ENCODE measurements at regions not wholly inside any gene's neighbourhood (a gene's known extent, or its start where the extent isn't known, plus 50 kb on each side); places are given as distances from the start of the nearest gene placed in this dataset.
"Not testable (repeated sequence)": the region's sequence is repeated elsewhere in the genome, so short reads cannot be mapped to it uniquely, and the experiment has no call there.

DNA sequence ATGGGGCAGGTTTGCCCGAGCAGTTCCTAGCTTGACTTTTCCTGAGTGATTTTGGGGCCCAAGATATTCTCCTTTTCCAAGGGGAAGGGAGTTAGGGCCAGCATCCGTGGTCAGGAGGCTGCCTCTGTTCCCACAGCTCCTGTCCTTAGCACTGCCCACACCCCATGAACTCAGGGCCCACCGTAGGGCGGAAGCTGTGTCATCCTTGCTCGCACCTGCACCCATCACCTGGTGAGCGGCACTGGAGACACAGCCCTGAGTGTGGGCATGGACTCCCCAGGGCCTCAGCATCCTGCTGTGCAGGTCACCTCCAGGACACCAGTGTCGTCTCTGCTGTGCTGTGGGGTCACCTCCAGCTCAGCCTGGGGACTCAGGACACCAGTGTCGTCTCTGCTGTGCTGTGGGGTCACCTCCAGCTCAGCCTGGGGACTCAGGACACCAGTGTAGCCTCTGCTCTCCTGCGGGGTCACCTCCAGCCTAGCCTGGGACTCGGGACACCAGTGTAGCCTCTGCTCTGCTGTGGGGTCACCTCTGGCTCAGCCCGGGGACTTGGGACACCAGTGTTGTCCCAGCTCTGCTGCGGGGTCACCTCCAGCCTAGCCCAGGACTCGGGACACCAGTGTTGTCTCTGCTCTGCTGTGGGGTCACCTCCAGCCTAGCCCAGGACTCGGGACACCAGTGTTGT, 322.9 kb downstream of the ADGRD1 start:
- no peaks in the 10 kb centered on the region for H3K36me3 ChIP-seq (replicated peaks in 1 of 2)
- intact Hi-C loops (cut with DNase I), result no loop called here
- no peak overlapping the region for H3K4me3 ChIP-seq
- DNase-seq, result no peak
- 82 to 92% (median 84%) methylated on average over 6 to 14 of the region's 14 CpGs for WGBS, 4 donors
- H3K4me1 ChIP-seq (replicated peaks in 1 of 2), result no peaks in the 10 kb centered on the region
- no peaks in the 10 kb centered on the region for H3K27me3 ChIP-seq
- TF ChIP-seq, protein P1, sequence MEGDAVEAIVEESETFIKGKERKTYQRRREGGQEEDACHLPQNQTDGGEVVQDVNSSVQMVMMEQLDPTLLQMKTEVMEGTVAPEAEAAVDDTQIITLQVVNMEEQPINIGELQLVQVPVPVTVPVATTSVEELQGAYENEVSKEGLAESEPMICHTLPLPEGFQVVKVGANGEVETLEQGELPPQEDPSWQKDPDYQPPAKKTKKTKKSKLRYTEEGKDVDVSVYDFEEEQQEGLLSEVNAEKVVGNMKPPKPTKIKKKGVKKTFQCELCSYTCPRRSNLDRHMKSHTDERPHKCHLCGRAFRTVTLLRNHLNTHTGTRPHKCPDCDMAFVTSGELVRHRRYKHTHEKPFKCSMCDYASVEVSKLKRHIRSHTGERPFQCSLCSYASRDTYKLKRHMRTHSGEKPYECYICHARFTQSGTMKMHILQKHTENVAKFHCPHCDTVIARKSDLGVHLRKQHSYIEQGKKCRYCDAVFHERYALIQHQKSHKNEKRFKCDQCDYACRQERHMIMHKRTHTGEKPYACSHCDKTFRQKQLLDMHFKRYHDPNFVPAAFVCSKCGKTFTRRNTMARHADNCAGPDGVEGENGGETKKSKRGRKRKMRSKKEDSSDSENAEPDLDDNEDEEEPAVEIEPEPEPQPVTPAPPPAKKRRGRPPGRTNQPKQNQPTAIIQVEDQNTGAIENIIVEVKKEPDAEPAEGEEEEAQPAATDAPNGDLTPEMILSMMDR (IDR thresholded peaks at IDR 0.05), result no peak
- TF ChIP-seq POLR2A (IDR thresholded peaks at IDR 0.05), result no peak
- H3K27ac ChIP-seq, result no peak overlapping the region
- no peaks in the 10 kb centered on the region for H3K9me3 ChIP-seq (replicated peaks in 1 of 3)

DNA sequence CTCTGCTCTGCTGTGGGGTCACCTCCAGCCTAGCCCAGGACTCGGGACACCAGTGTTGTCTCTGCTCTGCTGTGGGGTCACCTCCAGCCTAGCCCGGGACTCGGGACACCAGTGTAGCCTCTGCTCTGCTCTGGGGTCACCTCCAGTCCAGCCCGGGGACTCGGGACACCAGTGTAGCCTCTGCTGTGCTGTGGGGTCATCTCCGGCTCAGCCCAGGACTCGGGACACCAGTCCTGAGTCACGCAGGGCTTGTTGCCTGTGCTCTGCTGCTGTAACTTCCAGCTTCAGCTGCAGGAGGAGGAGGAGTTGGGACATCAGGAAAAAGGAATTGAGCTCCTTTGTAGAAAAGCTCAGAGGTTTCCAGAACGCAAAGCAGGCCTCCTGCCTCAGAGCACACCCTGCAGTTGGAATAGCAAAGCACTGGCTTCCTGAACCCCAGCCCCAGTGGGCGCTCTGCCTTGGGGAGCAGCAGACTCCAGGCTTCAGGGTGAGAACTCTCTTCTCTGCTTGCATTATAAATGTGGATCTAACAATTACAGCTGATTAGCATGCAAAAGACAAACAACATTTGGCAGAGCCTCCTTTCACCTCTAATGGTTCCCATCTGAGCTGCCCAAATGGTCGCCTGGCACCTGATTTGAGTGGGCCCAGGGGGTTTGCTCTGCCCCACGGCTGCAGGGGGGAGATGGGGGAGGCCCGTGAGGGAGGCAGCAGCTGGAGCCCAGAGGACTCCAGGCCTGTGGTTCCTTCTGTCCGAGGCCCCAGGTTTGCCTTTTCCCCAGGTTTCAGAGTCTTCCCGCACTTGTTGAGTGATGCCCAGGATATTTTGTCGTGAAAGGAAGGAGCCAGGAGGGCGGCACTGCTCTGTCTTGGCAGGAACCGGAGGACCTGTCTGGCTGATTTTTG, 323.7 kb downstream of the ADGRD1 start:
- H3K9me3 ChIP-seq (replicated peaks in 1 of 3); H3K4me1 ChIP-seq (replicated peaks in 1 of 2); H3K27me3 ChIP-seq; H3K27ac ChIP-seq; H3K4me3 ChIP-seq; intact Hi-C loops (cut with DNase I); H3K36me3 ChIP-seq (replicated peaks in 1 of 2): not testable (repeated sequence)
- DNase-seq, result peak in 1 of 7 donors; percentile 6
- 72 to 91% (median 81%) methylated on average over 8 to 16 of the region's 18 CpGs for WGBS, 4 donors

DNA sequence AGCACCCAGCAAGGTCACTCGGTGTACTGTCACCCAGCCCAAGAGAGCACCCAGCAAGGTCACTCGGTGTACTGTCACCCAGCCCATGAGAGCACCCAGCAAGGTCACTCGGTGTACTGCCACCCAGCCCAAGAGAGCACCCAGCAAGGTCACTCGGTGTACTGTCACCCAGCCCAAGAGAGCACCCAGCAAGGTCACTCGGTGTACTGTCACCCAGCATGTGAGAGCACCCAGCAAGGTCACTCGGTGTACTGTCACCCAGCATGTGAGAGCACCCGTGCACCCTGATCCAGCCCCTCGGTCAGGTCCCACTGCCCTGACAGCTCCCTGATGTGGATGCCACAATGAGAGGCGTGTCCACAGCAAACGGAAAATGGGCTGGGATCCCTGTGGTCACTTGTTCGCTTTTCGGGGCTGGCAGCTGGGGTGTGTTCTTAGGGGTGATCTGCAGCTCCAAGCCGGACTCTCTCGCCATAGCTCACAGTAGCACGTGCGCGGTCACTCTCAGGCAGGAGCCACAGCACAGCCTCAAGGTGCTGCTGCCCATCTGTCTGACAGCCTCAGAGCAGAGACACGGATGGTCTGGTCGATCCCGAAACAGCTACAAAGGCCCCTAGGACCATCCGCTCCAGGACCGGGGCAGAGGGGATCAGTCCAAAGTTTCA, 324.9 kb downstream of the ADGRD1 start:
- not testable (repeated sequence) for H3K9me3 ChIP-seq (replicated peaks in 1 of 3); H3K4me1 ChIP-seq (replicated peaks in 1 of 2)
- peak in 2 of 7 donors; percentile 6 to 9 for DNase-seq

DNA sequence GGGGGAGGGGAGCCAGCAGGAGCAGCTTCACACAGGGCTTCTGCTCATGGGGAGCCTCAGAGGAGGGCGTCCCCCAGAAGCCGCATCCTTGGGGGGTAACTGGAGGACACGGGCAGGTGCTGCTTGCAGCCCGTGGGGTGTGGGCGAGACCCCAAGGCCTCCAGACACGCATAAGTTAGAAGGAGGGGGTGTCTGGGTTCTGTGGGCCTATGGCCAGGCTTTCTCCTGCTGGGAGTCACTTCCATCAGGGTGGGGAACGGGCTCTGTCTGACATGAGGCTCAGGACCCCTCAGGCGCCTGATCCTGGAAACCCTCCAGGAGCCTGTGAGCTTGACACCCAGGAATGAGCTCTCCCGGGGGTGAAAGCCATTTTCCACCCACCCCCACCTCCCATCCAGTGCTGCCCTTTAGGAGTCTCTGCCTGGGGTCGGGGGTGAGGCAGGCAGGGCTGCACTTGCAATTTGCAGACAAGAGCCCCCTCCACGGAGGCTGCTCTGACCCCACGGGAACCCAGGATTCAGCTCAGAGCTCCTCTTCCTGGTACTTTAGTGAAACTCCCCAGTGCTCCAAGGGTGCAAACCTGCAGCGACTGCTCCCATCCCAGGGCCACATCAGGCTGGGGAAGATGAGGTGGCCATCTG, 325.7 kb downstream of the ADGRD1 start:
- DNase-seq, result peak in 3 of 7 donors; percentile 1 to 6 (median 5)
- intact Hi-C loops (cut with DNase I), result no loop called here
- H3K27ac ChIP-seq, result no peak overlapping the region
- H3K36me3 ChIP-seq (replicated peaks in 1 of 2), result no peaks in the 10 kb centered on the region
- no peak overlapping the region for H3K4me3 ChIP-seq
- no peaks in the 10 kb centered on the region for H3K4me1 ChIP-seq (replicated peaks in 1 of 2)
- TF ChIP-seq POLR2A (IDR thresholded peaks at IDR 0.05), result no peak
- TF ChIP-seq, protein P1 (IDR thresholded peaks at IDR 0.05), result no peak
- WGBS, 4 donors, result 46 to 69% (median 65%) methylated on average over 2 to 13 of the region's 13 CpGs; no CpG with 5 or more reads in 1 of the 4 donors
- H3K27me3 ChIP-seq, result no peaks in the 10 kb centered on the region
- no peaks in the 10 kb centered on the region for H3K9me3 ChIP-seq (replicated peaks in 1 of 3)

More for the DNA sequence above, 324.9 kb downstream of the ADGRD1 start:
- intact Hi-C loops (cut with DNase I); H3K4me3 ChIP-seq; H3K36me3 ChIP-seq (replicated peaks in 1 of 2); H3K27ac ChIP-seq; H3K27me3 ChIP-seq: not testable (repeated sequence)
- WGBS, 4 donors, result 70 to 82% (median 78%) methylated on average over 6 to 21 of the region's 22 CpGs

DNA sequence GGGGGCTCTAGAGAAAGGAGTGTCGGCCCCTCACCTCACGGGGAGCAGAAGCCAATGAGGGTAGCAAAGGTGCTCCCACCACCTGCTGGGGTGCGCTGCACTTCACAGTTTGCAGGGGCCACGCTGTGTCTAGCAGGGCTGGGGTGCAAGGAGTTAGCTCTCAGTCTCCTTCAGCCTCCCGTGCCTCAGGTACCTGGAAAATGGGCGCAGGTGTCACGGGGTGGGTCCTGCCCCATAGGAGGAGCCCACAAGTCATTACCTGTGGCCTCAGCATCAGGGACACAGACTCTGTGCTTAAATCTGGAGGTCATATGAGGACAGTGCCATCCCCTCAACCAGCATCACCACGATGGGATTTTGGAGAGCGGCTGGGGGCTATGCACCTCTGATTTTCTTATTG, 326.7 kb downstream of the ADGRD1 start:
- TF ChIP-seq, protein P1 (IDR thresholded peaks at IDR 0.05), result no peak
- TF ChIP-seq POLR2A (IDR thresholded peaks at IDR 0.05), result no peak
- Histone ChIP-seq H3K27me3 (no peaks in the 10 kb centered on the region), H3K4me3 (no peak overlapping the region), H3K36me3 (replicated peaks in 1 of 2) (no peaks in the 10 kb centered on the region), H3K9me3 (replicated peaks in 1 of 3) (no peaks in the 10 kb centered on the region), H3K4me1 (replicated peaks in 1 of 2) (no peaks in the 10 kb centered on the region), H3K27ac (no peak overlapping the region)
- 72 to 91% (median 76%) methylated on average over 4 to 9 of the region's 9 CpGs for WGBS, 4 donors
- intact Hi-C loops (cut with DNase I), result no loop called here
- peak in 4 of 7 donors; percentile 1 to 5 (median 2) for DNase-seq

Measured in adrenal gland (tissue), 9 donors.